A549 (cell line): ENCODE measurements at regions not wholly inside any gene's neighbourhood (a gene's known extent, or its start where the extent isn't known, plus 50 kb on each side); places are given as distances from the start of the nearest gene placed in this dataset.

Experiments
- ATAC-seq, 2 experiments: fragments of 200-7000 bp in 1 of 2; fragments of >200 bp in 1 of 2; cut with Nextera tagmentation in 1 of 2; cut with Tn5 transposase in 1 of 2; 3 replicates each; pipeline versions ENCODE4 v1.8.0 to v1.9.1; 2018 to 2020; ENCODE audit warnings: mild to moderate bottlenecking in 1 of 2, moderate library complexity in 1 of 2
- CTCF ChIA-PET: fragments of 300-600 bp; sonication (Branson Sonifier 250); formaldehyde crosslinking; extraction: SDS; loops from one replicate; lab custom pipeline; 2021; ENCODE audit warnings: antibody characterized with exemption, inconsistent platforms; lab: Yijun Ruan, JAX
- POLR2A ChIA-PET: fragments of 350-600 bp; formaldehyde crosslinking; extraction: SDS; loops from one replicate; lab custom pipeline; 2021; ENCODE audit warnings: antibody characterized with exemption, inconsistent platforms; lab: Yijun Ruan, JAX
- DNase-seq, 2 experiments: peaks; one replicate each; pipeline versions ENCODE4 v3.0.0 to v3.0.0-alpha.2; 2011 to 2016; ENCODE audit warnings: low read depth in 1 of 2, low spot score in 1 of 2
- FAIRE-seq: peaks from 2 replicates; lab custom pipeline; 2011; peaks lifted over from hg19 to GRCh38; lab: Jason Lieb, UNC
- H3K27ac ChIP-seq, 2 experiments: fragments of >200 bp; sonication (Bioruptor Twin); formaldehyde crosslinking; 3 replicates each; pipeline ENCODE4 v1.5.1; 2016 to 2017
- H3K4me1 ChIP-seq: fragments of >200 bp; sonication (Bioruptor Twin); formaldehyde crosslinking; 3 replicates; pipeline ENCODE4 v1.6.1; 2016
- H3K4me2 ChIP-seq: fragments of >200 bp; sonication (Bioruptor Twin); formaldehyde crosslinking; 3 replicates; pipeline ENCODE4 v1.6.1; 2016
- H3K4me3 ChIP-seq: fragments of >200 bp; sonication (Bioruptor Twin); formaldehyde crosslinking; 3 replicates; pipeline ENCODE4 v1.5.1; 2016
- H3K9me3 ChIP-seq: fragments of >200 bp; sonication (Bioruptor Twin); formaldehyde crosslinking; 3 replicates; pipeline ENCODE4 v1.6.1; 2016
- CEBPB ChIP-seq, 2 experiments: fragments of >200 bp in 1 of 2; sonication (Bioruptor Twin) in 1 of 2; formaldehyde crosslinking in 1 of 2; IDR thresholded peaks; 2 replicates each; pipeline ENCODE4 v1.6.1; 2012 to 2016
- ELK1 ChIP-seq: fragments of 150-350 bp; IDR thresholded peaks from 2 replicates; pipeline ENCODE4 v1.6.1; 2014; ENCODE audit warnings: low read depth, mild to moderate bottlenecking, low read length
- ESRRA ChIP-seq: fragments of 150-350 bp; IDR thresholded peaks from 2 replicates; pipeline ENCODE4 v1.6.1; 2014; ENCODE audit warnings: mild to moderate bottlenecking, low read length, borderline replicate concordance
- GATA3 ChIP-seq: IDR thresholded peaks from 2 replicates; pipeline ENCODE4 v1.6.1; 2012; ENCODE audit warnings: borderline replicate concordance
- HDAC2 ChIP-seq: fragments of 200-600 bp; sonication (generic); IDR thresholded peaks from 2 replicates; pipeline ENCODE4 v1.6.1; 2016
- HEYL ChIP-seq: fragments of 250-450 bp; sonication (Bioruptor Pico); IDR thresholded peaks from 2 replicates; pipeline ENCODE4 v1.8.0; 2021; ENCODE audit warnings: mild to moderate bottlenecking, moderate library complexity
- JUNB ChIP-seq: fragments of >200 bp; sonication (Bioruptor Twin); formaldehyde crosslinking; IDR thresholded peaks from 2 replicates; pipeline ENCODE4 v1.6.1; 2016
- MAFK ChIP-seq: fragments of 450-650 bp; IDR thresholded peaks from 2 replicates; pipeline ENCODE4 v1.6.1; 2014; ENCODE audit not compliant: partially characterized antibody
- NFE2L2 ChIP-seq: fragments of 150-350 bp; conservative IDR thresholded peaks from 2 replicates; pipeline ENCODE4 v1.6.1; 2014; ENCODE audit warnings: low read length
- NR3C1 ChIP-seq: fragments of >200 bp; sonication (Bioruptor Twin); formaldehyde crosslinking; IDR thresholded peaks from 3 replicates; pipeline ENCODE4 v1.6.1; 2017
- PHF8 ChIP-seq: fragments of 200-600 bp; sonication (generic); IDR thresholded peaks from 2 replicates; pipeline ENCODE4 v1.6.1; 2016; ENCODE audit warnings: low read depth, mild to moderate bottlenecking, antibody characterized with exemption, moderate library complexity, borderline replicate concordance
- POLR2A ChIP-seq: IDR thresholded peaks from 2 replicates; pipeline ENCODE4 v1.6.1; 2012; ENCODE audit warnings: mild to moderate bottlenecking, low read length
- RAD21 ChIP-seq, 2 experiments: fragments of >200 bp in 1 of 2; sonication (Bioruptor Twin) in 1 of 2; formaldehyde crosslinking in 1 of 2; IDR thresholded peaks in 1 of 2; conservative IDR thresholded peaks in 1 of 2; 2 replicates in 1 of 2; 3 replicates in 1 of 2; pipeline ENCODE4 v1.6.1; 2012 to 2018; ENCODE audit warnings: inconsistent platforms in 1 of 2
- RFX5 ChIP-seq: fragments of 450-650 bp; IDR thresholded peaks from 2 replicates; pipeline ENCODE4 v1.7.1; 2014; ENCODE audit warnings: antibody characterized with exemption, mild to moderate bottlenecking, moderate library complexity
- SREBF2 ChIP-seq: fragments of 450-650 bp; IDR thresholded peaks from 2 replicates; pipeline ENCODE4 v1.6.1; 2014; ENCODE audit warnings: mild to moderate bottlenecking, moderate library complexity
- TFCP2L1 ChIP-seq: fragments of 250-450 bp; sonication (Bioruptor Pico); IDR thresholded peaks from 2 replicates; pipeline ENCODE4 v1.5.0; 2021; ENCODE audit warnings: mild to moderate bottlenecking
- TP53 ChIP-seq: fragments of 250-450 bp; sonication (Bioruptor Pico); IDR thresholded peaks from 2 replicates; pipeline ENCODE4 v1.5.0; 2021; ENCODE audit warnings: mild to moderate bottlenecking, moderate library complexity
- ZC3H11A ChIP-seq: fragments of 450-650 bp; IDR thresholded peaks from 2 replicates; pipeline ENCODE4 v1.6.1; 2014; ENCODE audit warnings: antibody characterized with exemption, mild to moderate bottlenecking
- ZFP36 ChIP-seq: fragments of 450-650 bp; IDR thresholded peaks from 2 replicates; pipeline ENCODE4 v1.6.1; 2014; ENCODE audit warnings: borderline replicate concordance; ENCODE audit not compliant: partially characterized antibody
- ZNF302 ChIP-seq: fragments of 250-450 bp; sonication (Bioruptor Pico); IDR thresholded peaks from 2 replicates; pipeline ENCODE4 v1.9.0; 2021; ENCODE audit warnings: inconsistent platforms, mild to moderate bottlenecking, moderate library complexity
- whole genome bisulfite sequencing: methylation state at CpG from one replicate; pipeline ENCODE4 v1.1.6; 2017; ENCODE audit errors: missing lambda C conversion rate; 5-methylcytosine and 5-hydroxymethylcytosine counted together

GRCh38 chr12:69042557-69042956, 109.6 kb upstream of the CPM start:
- CTCF ChIA-PET, result no interaction called here
- POLR2A ChIA-PET, result no interaction called here
- Histone ChIP-seq H3K9me3 (no peaks in the 10 kb centered on the region), H3K27ac (no peak overlapping the region), H3K4me3 (no peak overlapping the region), H3K4me1 (no peaks in the 10 kb centered on the region), H3K4me2 (no peak overlapping the region)
- FAIRE-seq (no peak), ATAC-seq (no peak), DNase-seq (no peak)
- 95% methylated on average over 6 of the region's 6 CpGs for WGBS
- TF ChIP-seq SREBF2 (no peak), NR3C1 (no peak), ZC3H11A (no peak), HDAC2 (no peak), RFX5 (no peak)

GRCh38 chr12:69042970-69043369, 110.0 kb upstream of the CPM start:
- no peak overlapping the region for H3K27ac ChIP-seq
- TF ChIP-seq ZNF302 (CRISPR knock-in tag), result no peak
- no peak for TF ChIP-seq PHF8
- TF ChIP-seq GATA3, result no peak
- no peak for TF ChIP-seq RAD21 (conservative IDR thresholded peaks at IDR 0.05 in 1 of 2, IDR thresholded peaks at IDR 0.05 in 1 of 2)
- TF ChIP-seq ESRRA, result no peak
- TF ChIP-seq TP53 (CRISPR knock-in tag), result no peak
- TF ChIP-seq CEBPB (IDR thresholded peaks at IDR 0.05), result no peak
- no peak for TF ChIP-seq ZFP36
- TF ChIP-seq HEYL (CRISPR knock-in tag), result no peak
- no peak for TF ChIP-seq POLR2A
- TF ChIP-seq, all 56 proteins: peak for 0
- H3K4me1 ChIP-seq, result no peaks in the 10 kb centered on the region
- POLR2A ChIA-PET, result no interaction called here
- FAIRE-seq, result no peak
- H3K4me2 ChIP-seq, result no peak overlapping the region
- CTCF ChIA-PET, result no interaction called here
- ATAC-seq, result peak; percentile 54 to 61; a peak in 4 of 6 replicates
- WGBS, result 75% methylated on average over 4 of the region's 4 CpGs
- no peak for DNase-seq
- H3K9me3 ChIP-seq, result no peaks in the 10 kb centered on the region
- no peak overlapping the region for H3K4me3 ChIP-seq

- ChIA-PET POLR2A (no interaction called here), CTCF (interaction anchor here (1.3 to 1.7 kb wide), 3 partner anchors 13 to 112 kb away, joined by 3 to 5 read pairs (median 3); no protein-coding TSS in a partner anchor)
- no peak for FAIRE-seq
- Histone ChIP-seq H3K4me2 (no peak overlapping the region), H3K27ac (no peak overlapping the region), H3K4me3 (no peak overlapping the region), H3K9me3 (no peaks in the 10 kb centered on the region), H3K4me1 (no peaks in the 10 kb centered on the region)
- WGBS, result 66% methylated on average over 2 of the region's 2 CpGs
- peak in 1 of 2 experiments; percentile 38; a peak in 1 of 6 replicates for ATAC-seq
- DNase-seq, result no peak
- TF ChIP-seq TFCP2L1, result no peak
- TF ChIP-seq ELK1, result no peak
- TF ChIP-seq HDAC2, result no peak
- TF ChIP-seq NFE2L2, result no peak
- no peak for TF ChIP-seq JUNB
- TF ChIP-seq TP53 (CRISPR knock-in tag), result no peak
Observed at GRCh38 chr12:69044887-69045286, 111.9 kb upstream of the CPM start.

- no peak for DNase-seq
- H3K27ac ChIP-seq, result no peak overlapping the region
- POLR2A ChIA-PET, result no interaction called here
- CTCF ChIA-PET, result interaction anchor here (1.3 to 1.7 kb wide), 3 partner anchors 13 to 112 kb away, joined by 3 to 5 read pairs (median 3); no protein-coding TSS in a partner anchor
- 88% methylated on average over 6 of the region's 6 CpGs for WGBS
- FAIRE-seq, result no peak
- no peaks in the 10 kb centered on the region for H3K4me1 ChIP-seq
- TF ChIP-seq GATA3, result no peak
- peak; percentile 76 for TF ChIP-seq MAFK
- no peaks in the 10 kb centered on the region for H3K9me3 ChIP-seq
- H3K4me3 ChIP-seq, result no peak overlapping the region
- no peak for ATAC-seq
- no peak overlapping the region for H3K4me2 ChIP-seq
Observed at GRCh38 chr12:69045430-69045829, 112.5 kb upstream of the CPM start.
